Panc1 (cell line): ENCODE measurements at regions not wholly inside any gene's neighbourhood (a gene's known extent, or its start where the extent isn't known, plus 50 kb on each side); places are given as distances from the start of the nearest gene placed in this dataset.

ENCODE experiments used
- ATAC-seq: fragments of 200-7000 bp; cut with Tn5 transposase; 2 replicates; pipeline ENCODE4 v1.9.1; 2020; ENCODE audit warnings: mild to moderate bottlenecking, moderate library complexity
- BruUV-seq: library from RNA; stranded (reverse); fragments of 400-500 nt; replicated peaks from 2 replicates; lab custom pipeline; 2021; lab: Mats Ljungman, UMichigan
- CTCF ChIA-PET: fragments of 300-600 bp; sonication (Branson Sonifier 250); formaldehyde crosslinking; loops from one replicate; lab custom pipeline; 2022; ENCODE audit warnings: antibody characterized with exemption; lab: Charles Lee
- POLR2A ChIA-PET: fragments of 300-600 bp; sonication (Branson Sonifier 250); formaldehyde crosslinking; loops from one replicate; lab custom pipeline; 2022; ENCODE audit warnings: antibody characterized with exemption; lab: Charles Lee
- DNase-seq: peaks from one replicate; pipeline ENCODE4 v3.0.0-alpha.2; 2010; ENCODE audit warnings: low read depth, low spot score
- H3K27ac ChIP-seq: 2 replicates; pipeline ENCODE4 v1.5.1; 2011; ENCODE audit warnings: mild to moderate bottlenecking, low read length, inconsistent platforms
- H3K27me3 ChIP-seq: fragments of 200-500 bp; sonication (Bioruptor generic); 2 replicates; pipeline ENCODE4 v1.6.0; 2014; ENCODE audit warnings: low read length, inconsistent platforms; ENCODE audit not compliant: control insufficient read depth, insufficient read depth
- H3K36me3 ChIP-seq: fragments of 200-500 bp; sonication (Bioruptor generic); 2 replicates; pipeline ENCODE4 v1.5.1; 2014; ENCODE audit warnings: inconsistent platforms, mild to moderate bottlenecking, low read length, moderate library complexity; ENCODE audit not compliant: control insufficient read depth, insufficient read depth
- H3K4me1 ChIP-seq: 2 replicates; pipeline ENCODE4 v1.5.1; 2011; ENCODE audit warnings: inconsistent platforms, mild to moderate bottlenecking, low read length, moderate library complexity; ENCODE audit not compliant: control insufficient read depth, insufficient read depth
- H3K4me3 ChIP-seq, 2 experiments: 2 replicates each; pipeline ENCODE4 v1.5.1; 2011 to 2012; ENCODE audit warnings: low read depth in 2 of 2, low read length in 2 of 2, mild to moderate bottlenecking in 2 of 2, inconsistent platforms in 1 of 2, moderate library complexity in 1 of 2
- H3K9me3 ChIP-seq: fragments of 200-500 bp; sonication (Bioruptor generic); 2 replicates; pipeline ENCODE4 v1.5.1; 2014; ENCODE audit warnings: low read depth, mild to moderate bottlenecking, inconsistent platforms, low read length, moderate library complexity; ENCODE audit not compliant: control insufficient read depth, insufficient read depth
- POLR2AphosphoS5 ChIP-seq: IDR thresholded peaks from 2 replicates; pipeline ENCODE4 v1.6.1; 2012; ENCODE audit warnings: mild to moderate bottlenecking, low read depth, low read length, moderate library complexity
- REST ChIP-seq, 2 experiments: IDR thresholded peaks; 2 replicates each; pipeline ENCODE4 v1.6.1; 2011 to 2012; ENCODE audit warnings: low read depth in 2 of 2, control low read depth in 1 of 2, low read length in 1 of 2, mild to moderate bottlenecking in 1 of 2, moderate library complexity in 1 of 2; ENCODE audit not compliant: insufficient read depth in 1 of 2
- SIN3A ChIP-seq: IDR thresholded peaks from 2 replicates; pipeline ENCODE4 v1.6.1; 2012; ENCODE audit warnings: low read depth, mild to moderate bottlenecking, low read length, moderate library complexity, borderline replicate concordance; ENCODE audit not compliant: insufficient read depth
- TCF7L2 ChIP-seq: IDR thresholded peaks from 2 replicates; pipeline ENCODE4 v1.6.1; 2011; ENCODE audit warnings: mild to moderate bottlenecking, low read depth, low read length, inconsistent platforms
- in situ Hi-C: cut with HindIII; loops from 2 replicates; pipeline ENCODE4 v1.10.0; 2016; ENCODE audit warnings: low sequenced_read_pairs, low pct_unique_long_range_greater_than_20kb
- intact Hi-C: fragments of 100-400 bp; cut with micrococcal nuclease; formaldehyde crosslinking; loops from one replicate; pipeline ENCODE4 v1.10.0; 2022; ENCODE audit not compliant: unreplicated experiment
- TF ChIP-seq, protein P1 (sequence below): fragments of 450-650 bp; IDR thresholded peaks from 2 replicates; pipeline ENCODE4 v1.5.1; 2017; ENCODE audit warnings: mild to moderate bottlenecking

DNA sequence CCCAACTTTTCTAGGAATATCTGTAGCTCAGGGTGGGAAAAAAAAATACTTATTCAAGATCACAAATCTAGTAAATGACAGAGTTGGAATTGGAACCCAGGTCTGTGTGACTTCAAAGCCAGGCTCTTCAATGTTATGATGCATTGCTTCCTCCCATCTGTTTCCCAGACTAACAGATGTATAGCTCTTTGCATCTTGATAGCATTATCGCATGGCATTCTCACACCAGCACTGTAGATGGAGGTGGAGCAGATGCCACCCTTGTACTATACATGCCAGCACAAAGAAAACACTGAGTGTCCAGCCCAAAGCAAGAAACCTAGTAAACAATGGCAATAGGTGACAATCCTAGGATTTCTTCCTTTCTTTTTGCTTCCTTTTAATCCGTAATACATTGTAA, 497.3 kb downstream of the NEBL start:
- in situ Hi-C loops = no loop called here
- POLR2A ChIA-PET = no interaction called here
- no peak for TF ChIP-seq SIN3A
- TF ChIP-seq, protein P1, sequence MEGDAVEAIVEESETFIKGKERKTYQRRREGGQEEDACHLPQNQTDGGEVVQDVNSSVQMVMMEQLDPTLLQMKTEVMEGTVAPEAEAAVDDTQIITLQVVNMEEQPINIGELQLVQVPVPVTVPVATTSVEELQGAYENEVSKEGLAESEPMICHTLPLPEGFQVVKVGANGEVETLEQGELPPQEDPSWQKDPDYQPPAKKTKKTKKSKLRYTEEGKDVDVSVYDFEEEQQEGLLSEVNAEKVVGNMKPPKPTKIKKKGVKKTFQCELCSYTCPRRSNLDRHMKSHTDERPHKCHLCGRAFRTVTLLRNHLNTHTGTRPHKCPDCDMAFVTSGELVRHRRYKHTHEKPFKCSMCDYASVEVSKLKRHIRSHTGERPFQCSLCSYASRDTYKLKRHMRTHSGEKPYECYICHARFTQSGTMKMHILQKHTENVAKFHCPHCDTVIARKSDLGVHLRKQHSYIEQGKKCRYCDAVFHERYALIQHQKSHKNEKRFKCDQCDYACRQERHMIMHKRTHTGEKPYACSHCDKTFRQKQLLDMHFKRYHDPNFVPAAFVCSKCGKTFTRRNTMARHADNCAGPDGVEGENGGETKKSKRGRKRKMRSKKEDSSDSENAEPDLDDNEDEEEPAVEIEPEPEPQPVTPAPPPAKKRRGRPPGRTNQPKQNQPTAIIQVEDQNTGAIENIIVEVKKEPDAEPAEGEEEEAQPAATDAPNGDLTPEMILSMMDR = no peak
- no peak for TF ChIP-seq POLR2AphosphoS5
- no peak for TF ChIP-seq TCF7L2
- TF ChIP-seq REST (IDR thresholded peaks at IDR 0.05; ENCODE audit: insufficient read depth in 1 of 2, low read depth in 2 of 2, low read length in 1 of 2) = no peak
- CTCF ChIA-PET = no interaction called here
- DNase-seq (no peak), ATAC-seq (no peak)
- H3K4me3 ChIP-seq = no peak overlapping the region
- no peaks in the 10 kb centered on the region for H3K27me3 ChIP-seq
- no peaks in the 10 kb centered on the region for H3K9me3 ChIP-seq
- H3K4me1 ChIP-seq = no peaks in the 10 kb centered on the region
- no peak overlapping the region for H3K27ac ChIP-seq
- no TSS peak for BruUV-seq
- no peaks in the 10 kb centered on the region; the same call in 1 of the 2 replicates for H3K36me3 ChIP-seq
- intact Hi-C loops = no loop called here

DNA sequence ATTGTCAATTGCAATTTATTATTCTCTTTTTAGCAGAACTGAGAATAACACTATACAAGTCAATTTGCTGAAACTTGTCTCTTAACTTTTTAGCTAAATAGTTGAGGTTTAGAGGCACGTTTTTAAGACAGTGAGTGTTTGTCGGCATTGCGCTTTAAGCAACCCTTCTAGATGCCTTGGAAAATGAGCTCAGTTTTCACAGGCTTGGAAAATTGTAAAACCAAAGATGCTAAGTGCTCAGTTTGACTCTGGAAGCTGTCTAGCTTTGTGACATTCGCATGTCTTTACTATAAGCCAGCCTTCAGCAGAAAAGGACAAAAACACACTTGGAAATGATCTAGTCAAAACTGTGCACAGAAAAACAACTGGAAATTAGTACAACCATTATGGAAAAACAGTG, 500.4 kb downstream of the NEBL start:
- no peak for TF ChIP-seq SIN3A
- no peak for TF ChIP-seq REST (IDR thresholded peaks at IDR 0.05; ENCODE audit: insufficient read depth in 1 of 2, low read depth in 2 of 2, low read length in 1 of 2)
- TF ChIP-seq TCF7L2 = no peak
- TF ChIP-seq POLR2AphosphoS5 = no peak
- TF ChIP-seq, protein P1 = no peak
- Histone ChIP-seq H3K4me3 (no peak overlapping the region), H3K9me3 (no peaks in the 10 kb centered on the region), H3K27me3 (no peaks in the 10 kb centered on the region), H3K36me3 (no peaks in the 10 kb centered on the region), H3K4me1 (no peaks in the 10 kb centered on the region), H3K27ac (no peak overlapping the region)
- no peak for ATAC-seq
- intact Hi-C loops (no loop called here), in situ Hi-C loops (no loop called here)
- CTCF ChIA-PET = no interaction called here
- BruUV-seq = no TSS peak
- DNase-seq = no peak
- POLR2A ChIA-PET = no interaction called here
